Ovary (tissue), 7 donors: ENCODE measurements at regions not wholly inside any gene's neighbourhood (a gene's known extent, or its start where the extent isn't known, plus 50 kb on each side); places are given as distances from the start of the nearest gene placed in this dataset.

ENCODE experiments used
- DNase-seq, 5 donors: peaks; one replicate each; pipeline ENCODE4 v3.0.0-alpha.2; 2019 to 2020
- H3K27ac ChIP-seq, 2 donors: fragments of 200-600 bp; one replicate each; pipeline versions ENCODE4 v1.5.1 to v1.8.0; 2019 to 2022
- H3K27me3 ChIP-seq: fragments of 200-600 bp; one replicate; pipeline ENCODE4 v1.8.0; 2022
- H3K36me3 ChIP-seq: fragments of 200-600 bp; sonication (generic); one replicate; pipeline ENCODE4 v1.5.1; 2019
- H3K4me1 ChIP-seq: one replicate; pipeline ENCODE4 v1.8.1; 2013; ENCODE audit warnings: mild to moderate bottlenecking, moderate library complexity; ENCODE audit not compliant: insufficient read depth
- H3K4me3 ChIP-seq: fragments of 200-600 bp; sonication (generic); one replicate; pipeline ENCODE4 v1.5.1; 2017
- H3K9me3 ChIP-seq, 2 donors: fragments of 200-600 bp in 1 of 2; sonication (generic) in 1 of 2; one replicate each; pipeline versions ENCODE4 v1.5.1 to v1.8.1; 2013 to 2019; ENCODE audit warnings: mild to moderate bottlenecking in 1 of 2, moderate library complexity in 1 of 2
- CTCF ChIP-seq, 3 donors: fragments of 450-650 bp in 2 of 3; fragments of 200-600 bp in 1 of 3; IDR thresholded peaks; one replicate each; pipeline versions ENCODE4 v1.5.1 to v1.8.0; 2016 to 2022; ENCODE audit warnings: antibody characterized with exemption in 3 of 3, mild to moderate bottlenecking in 1 of 3
- EP300 ChIP-seq: sonication (generic); formaldehyde crosslinking; IDR thresholded peaks from one replicate; pipeline ENCODE4 v1.6.1; 2017; ENCODE audit warnings: antibody characterized with exemption
- POLR2A ChIP-seq: fragments of 450-650 bp; IDR thresholded peaks from one replicate; pipeline ENCODE4 v1.6.1; 2017; ENCODE audit warnings: antibody characterized with exemption, mild to moderate bottlenecking, moderate library complexity
- WGBS, 3 donors: extraction: QIAGEN DNeasy Blood & Tissue Kit in 1 of 3; methylation state at CpG; one replicate each; pipeline versions ENCODE4 v1.1.5 to v1.1.7; 2013 to 2017; 5-methylcytosine and 5-hydroxymethylcytosine counted together
- intact Hi-C, 4 donors: fragments of 100-400 bp; cut with DNase I; formaldehyde crosslinking; loops; one replicate each; pipeline versions ENCODE4 v1.11.0 to v1.15.1; 2022 to 2023
- donor health status: DM: no; HTN: no; CAD: no; lungs with moderate emphysema.
- donor health status: DM: no; HTN: no; CAD: no.
- donor health status: Bipolar disorder and iron deficiency.
- donor health status: DM: no; HTN: no; CAD: no.
- donor health status: DM: yes; HTN: yes; CAD: no.

- no peak for TF ChIP-seq POLR2A
- H3K4me3 ChIP-seq, result no peak overlapping the region
- H3K9me3 ChIP-seq, result no peaks in the 10 kb centered on the region
- WGBS, 3 donors, result 72 to 75% (median 73%) methylated on average over 3 of the region's 3 CpGs
- H3K27me3 ChIP-seq, result no peaks in the 10 kb centered on the region
- no peaks in the 10 kb centered on the region for H3K36me3 ChIP-seq
- H3K4me1 ChIP-seq, result no peaks in the 10 kb centered on the region
- no peak overlapping the region for H3K27ac ChIP-seq
- no peak for DNase-seq
- intact Hi-C loops, result no loop called here
Observed at GRCh38 chr1:184889902-184890301, 84.4 kb downstream of the NIBAN1 start.

- no peak overlapping the region for H3K4me3 ChIP-seq
- no peaks in the 10 kb centered on the region for H3K36me3 ChIP-seq
- no peaks in the 10 kb centered on the region for H3K4me1 ChIP-seq
- no peaks in the 10 kb centered on the region for H3K9me3 ChIP-seq
- WGBS, 3 donors, result 72 to 85% (median 73%) methylated on average over 1 of the region's 1 CpG
- intact Hi-C loops, result no loop called here
- TF ChIP-seq CTCF (IDR thresholded peaks at IDR 0.05), result no peak
- TF ChIP-seq POLR2A, result no peak
- TF ChIP-seq EP300, result no peak
- no peaks in the 10 kb centered on the region for H3K27me3 ChIP-seq
- no peak overlapping the region for H3K27ac ChIP-seq
- no peak for DNase-seq
Observed at GRCh38 chr1:184889166-184889565, 85.1 kb downstream of the NIBAN1 start.

- H3K4me3 ChIP-seq, result no peak overlapping the region
- intact Hi-C loops, result no loop called here
- H3K9me3 ChIP-seq, result no peaks in the 10 kb centered on the region
- no peaks in the 10 kb centered on the region for H3K36me3 ChIP-seq
- no peaks in the 10 kb centered on the region for H3K4me1 ChIP-seq
- no peaks in the 10 kb centered on the region for H3K27me3 ChIP-seq
- H3K27ac ChIP-seq, result no peak overlapping the region
- DNase-seq, result no peak
- TF ChIP-seq EP300 (no peak), POLR2A (no peak), CTCF (IDR thresholded peaks at IDR 0.05) (no peak)
Observed at GRCh38 chr1:184888505-184888904, 85.8 kb downstream of the NIBAN1 start.

GRCh38 chr1:184882957-184883815 is 91.1 kb downstream of the NIBAN1 start:
- no peak for DNase-seq
- TF ChIP-seq EP300, result no peak
- TF ChIP-seq CTCF (IDR thresholded peaks at IDR 0.05), result no peak
- no peak for TF ChIP-seq POLR2A
- Histone ChIP-seq H3K36me3 (no peaks in the 10 kb centered on the region), H3K4me1 (no peaks in the 10 kb centered on the region), H3K4me3 (no peak overlapping the region), H3K9me3 (no peaks in the 10 kb centered on the region), H3K27me3 (no peaks in the 10 kb centered on the region), H3K27ac (peak overlapping the region in 1 of 2 donors; percentile 12)
- WGBS, 3 donors, result 75 to 81% (median 81%) methylated on average over 10 of the region's 10 CpGs
- intact Hi-C loops, result no loop called here
